ENCODE measurements at regions not wholly inside any gene's neighbourhood (a gene's known extent, or its start where the extent isn't known, plus 50 kb on each side); places are given as distances from the start of the nearest gene placed in this dataset.

DNA sequence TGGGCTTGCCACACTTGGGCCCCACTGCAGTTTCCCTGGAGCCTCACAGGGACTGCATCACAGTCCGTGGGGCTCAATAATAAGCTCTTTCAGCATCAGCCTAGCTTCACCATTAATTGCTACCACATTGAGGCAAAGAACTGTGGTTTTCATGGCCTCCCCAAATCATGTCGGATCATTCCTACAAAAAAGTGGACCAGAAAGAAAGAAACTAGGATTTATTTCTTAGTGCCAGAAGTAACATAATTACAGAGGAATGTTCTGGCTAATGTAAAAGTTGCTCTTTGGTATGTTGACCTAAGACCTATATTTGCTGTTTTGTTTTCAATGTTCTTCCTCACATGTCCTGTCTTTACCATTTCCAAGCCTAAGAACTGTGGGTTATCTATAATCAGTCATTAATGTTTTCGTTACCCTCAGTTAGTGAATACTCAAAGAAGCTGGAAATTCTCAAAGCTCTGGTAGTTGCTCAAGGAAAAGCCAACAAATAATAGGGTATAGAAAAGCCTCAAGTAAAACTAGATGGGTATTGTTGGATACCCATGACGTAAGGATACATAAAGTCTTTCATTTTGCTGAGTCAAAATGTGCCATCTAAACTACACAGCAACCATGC is 173.9 kb downstream of the LTN1 start:
- no peak overlapping the region for H3K4me3 Mint-ChIP-seq
- no peak for DNase-seq (ENCODE audit: low spot score in 2 of 2, unreplicated experiment in 2 of 2)
- H3K27me3 Mint-ChIP-seq (ENCODE audit: low read depth) = peaks cover 45% of the 10 kb centered on the region
- peaks cover 2% of the 10 kb centered on the region for H3K36me3 Mint-ChIP-seq
- TF ChIP-seq, protein P1, sequence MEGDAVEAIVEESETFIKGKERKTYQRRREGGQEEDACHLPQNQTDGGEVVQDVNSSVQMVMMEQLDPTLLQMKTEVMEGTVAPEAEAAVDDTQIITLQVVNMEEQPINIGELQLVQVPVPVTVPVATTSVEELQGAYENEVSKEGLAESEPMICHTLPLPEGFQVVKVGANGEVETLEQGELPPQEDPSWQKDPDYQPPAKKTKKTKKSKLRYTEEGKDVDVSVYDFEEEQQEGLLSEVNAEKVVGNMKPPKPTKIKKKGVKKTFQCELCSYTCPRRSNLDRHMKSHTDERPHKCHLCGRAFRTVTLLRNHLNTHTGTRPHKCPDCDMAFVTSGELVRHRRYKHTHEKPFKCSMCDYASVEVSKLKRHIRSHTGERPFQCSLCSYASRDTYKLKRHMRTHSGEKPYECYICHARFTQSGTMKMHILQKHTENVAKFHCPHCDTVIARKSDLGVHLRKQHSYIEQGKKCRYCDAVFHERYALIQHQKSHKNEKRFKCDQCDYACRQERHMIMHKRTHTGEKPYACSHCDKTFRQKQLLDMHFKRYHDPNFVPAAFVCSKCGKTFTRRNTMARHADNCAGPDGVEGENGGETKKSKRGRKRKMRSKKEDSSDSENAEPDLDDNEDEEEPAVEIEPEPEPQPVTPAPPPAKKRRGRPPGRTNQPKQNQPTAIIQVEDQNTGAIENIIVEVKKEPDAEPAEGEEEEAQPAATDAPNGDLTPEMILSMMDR (IDR thresholded peaks at IDR 0.05; ENCODE audit: unreplicated experiment) = no peak
- H3K27ac Mint-ChIP-seq = peak overlapping the region; percentile 44
- H3K4me1 Mint-ChIP-seq = peaks cover 30% of the 10 kb centered on the region
- peaks cover 19% of the 10 kb centered on the region for H3K9me3 Mint-ChIP-seq

- Mint-ChIP-seq H3K4me1 (peaks cover 21% of the 10 kb centered on the region), H3K4me3 (no peak overlapping the region), H3K27me3 (ENCODE audit: low read depth) (peaks cover 54% of the 10 kb centered on the region), H3K9me3 (peaks cover 28% of the 10 kb centered on the region), H3K36me3 (peaks cover 2% of the 10 kb centered on the region), H3K27ac (no peak overlapping the region)
- no peak for DNase-seq (ENCODE audit: low spot score in 2 of 2, unreplicated experiment in 2 of 2)
- TF ChIP-seq, protein P1 (IDR thresholded peaks at IDR 0.05; ENCODE audit: unreplicated experiment) = no peak
Measured at GRCh38 chr21:28817871-28818270, 174.8 kb downstream of the LTN1 start.

GRCh38 chr21:28811860-28812259 is 180.8 kb downstream of the LTN1 start:
- Mint-ChIP-seq H3K4me1 (no peaks in the 10 kb centered on the region), H3K27me3 (ENCODE audit: low read depth) (peaks cover 44% of the 10 kb centered on the region), H3K4me3 (no peak overlapping the region), H3K9me3 (peaks cover 38% of the 10 kb centered on the region), H3K27ac (no peak overlapping the region), H3K36me3 (peaks cover 2% of the 10 kb centered on the region)
- DNase-seq (ENCODE audit: low spot score in 2 of 2, unreplicated experiment in 2 of 2) = no peak
- TF ChIP-seq, protein P1 (IDR thresholded peaks at IDR 0.05; ENCODE audit: unreplicated experiment) = no peak

- no peak overlapping the region for H3K4me3 Mint-ChIP-seq
- H3K9me3 Mint-ChIP-seq = peaks cover 38% of the 10 kb centered on the region
- no peak for DNase-seq (ENCODE audit: low spot score in 2 of 2, unreplicated experiment in 2 of 2)
- peaks cover 2% of the 10 kb centered on the region for H3K36me3 Mint-ChIP-seq
- TF ChIP-seq, protein P1 (IDR thresholded peaks at IDR 0.05; ENCODE audit: unreplicated experiment) = no peak
- peaks cover 41% of the 10 kb centered on the region for H3K27me3 Mint-ChIP-seq (ENCODE audit: low read depth)
- no peak overlapping the region for H3K27ac Mint-ChIP-seq
- H3K4me1 Mint-ChIP-seq = no peaks in the 10 kb centered on the region
Measured at GRCh38 chr21:28810826-28811524, 181.7 kb downstream of the LTN1 start.

DNA sequence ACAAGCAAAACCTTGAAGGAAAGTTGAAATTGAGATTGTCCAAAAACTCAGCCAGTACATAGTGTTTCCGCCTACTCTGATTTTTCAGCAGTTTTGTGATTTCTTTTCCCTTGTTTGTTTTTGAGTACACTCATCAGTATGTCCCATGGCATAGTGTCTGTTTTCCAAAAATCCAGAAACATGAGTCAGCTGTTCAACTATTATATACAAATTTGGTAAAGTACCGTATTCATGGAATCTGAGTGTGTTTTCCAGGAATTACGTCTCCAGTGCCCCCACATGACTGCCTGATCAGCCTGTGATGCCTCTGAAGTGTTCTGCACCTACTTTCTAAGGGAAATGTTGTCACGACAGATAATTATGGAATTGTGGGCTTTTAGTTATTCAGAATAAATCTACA is 186.8 kb downstream of the LTN1 start:
- Mint-ChIP-seq H3K9me3 (peaks cover 19% of the 10 kb centered on the region), H3K27me3 (ENCODE audit: low read depth) (peaks cover 14% of the 10 kb centered on the region), H3K27ac (no peak overlapping the region), H3K36me3 (no peaks in the 10 kb centered on the region), H3K4me1 (peaks cover 2% of the 10 kb centered on the region), H3K4me3 (no peak overlapping the region)
- DNase-seq (ENCODE audit: low spot score in 2 of 2, unreplicated experiment in 2 of 2) = no peak
- TF ChIP-seq, protein P1 (IDR thresholded peaks at IDR 0.05; ENCODE audit: unreplicated experiment) = no peak

All from mesothelial cell of epicardium (in vitro differentiated cells).